DOHH2 (cell line): ENCODE measurements at regions not wholly inside any gene's neighbourhood (a gene's known extent, or its start where the extent isn't known, plus 50 kb on each side); places are given as distances from the start of the nearest gene placed in this dataset.

Source experiments
- H3F3A ChIP-seq: fragments of 200-600 bp; sonication (generic), shearing (Covaris generic); 2 replicates; pipeline ENCODE4 v1.6.0; 2016; ENCODE audit warnings: antibody characterized with exemption, mild to moderate bottlenecking; ENCODE audit not compliant: control insufficient read depth, insufficient read depth
- H3K27ac ChIP-seq: fragments of 200-600 bp; sonication (generic); 2 replicates; pipeline ENCODE4 v1.5.1; 2014; ENCODE audit warnings: low read depth, mild to moderate bottlenecking, low read length, moderate library complexity
- H3K27me3 ChIP-seq: fragments of 200-600 bp; sonication (generic); 2 replicates; pipeline ENCODE4 v1.6.1; 2014; ENCODE audit warnings: mild to moderate bottlenecking, low read length, mixed read lengths; ENCODE audit not compliant: control insufficient read depth
- H3K36me3 ChIP-seq: fragments of 200-600 bp; sonication (generic); 2 replicates; pipeline ENCODE4 v1.6.1; 2014; ENCODE audit warnings: mild to moderate bottlenecking, low read length, moderate library complexity, mixed read lengths; ENCODE audit not compliant: control insufficient read depth
- H3K4me1 ChIP-seq: fragments of 200-600 bp; sonication (generic); 2 replicates; pipeline ENCODE4 v1.6.1; 2014; ENCODE audit warnings: mild to moderate bottlenecking, low read length, mixed read lengths; ENCODE audit not compliant: control insufficient read depth
- H3K4me2 ChIP-seq: fragments of 200-600 bp; sonication (generic); 2 replicates; pipeline ENCODE4 v1.6.0; 2014; ENCODE audit warnings: mild to moderate bottlenecking, low read length, moderate library complexity
- H3K4me3 ChIP-seq: fragments of 200-600 bp; sonication (generic); 2 replicates; pipeline ENCODE4 v1.5.1; 2014; ENCODE audit warnings: mild to moderate bottlenecking, low read length, mixed read lengths
- H3K79me2 ChIP-seq: fragments of 200-600 bp; sonication (generic); 2 replicates; pipeline ENCODE4 v1.6.1; 2014; ENCODE audit warnings: mild to moderate bottlenecking, low read length, mixed read lengths; ENCODE audit not compliant: control insufficient read depth
- H3K9me2 ChIP-seq: fragments of 200-600 bp; sonication (generic); replicated peaks from 2 replicates; pipeline ENCODE4 v1.6.1; 2014; ENCODE audit warnings: mild to moderate bottlenecking, low read length, mixed read lengths; ENCODE audit not compliant: control insufficient read depth
- H3K9me3 ChIP-seq: fragments of 200-600 bp; sonication (generic); 2 replicates; pipeline ENCODE4 v1.6.1; 2014; ENCODE audit warnings: antibody characterized with exemption, low read length, mixed read lengths; ENCODE audit not compliant: control insufficient read depth, insufficient read depth
- H4K20me1 ChIP-seq: fragments of 200-600 bp; sonication (generic); 2 replicates; pipeline ENCODE4 v1.6.0; 2014; ENCODE audit warnings: low read depth, mild to moderate bottlenecking, antibody characterized with exemption, low read length, moderate library complexity; ENCODE audit not compliant: control insufficient read depth, insufficient read depth
- EZH2phosphoT487 ChIP-seq: fragments of 200-600 bp; sonication (generic); IDR thresholded peaks from 2 replicates; pipeline ENCODE4 v1.6.1; 2017; ENCODE audit warnings: borderline replicate concordance, mild to moderate bottlenecking, antibody characterized with exemption, low read length, moderate library complexity, mixed read lengths
- TF ChIP-seq, protein P1 (sequence below): fragments of 200-600 bp; sonication (generic); IDR thresholded peaks from one replicate; pipeline ENCODE4 v1.5.1; 2014; ENCODE audit warnings: antibody characterized with exemption, mild to moderate bottlenecking, low read depth, low read length; ENCODE audit not compliant: poor library complexity, severe bottlenecking

DNA sequence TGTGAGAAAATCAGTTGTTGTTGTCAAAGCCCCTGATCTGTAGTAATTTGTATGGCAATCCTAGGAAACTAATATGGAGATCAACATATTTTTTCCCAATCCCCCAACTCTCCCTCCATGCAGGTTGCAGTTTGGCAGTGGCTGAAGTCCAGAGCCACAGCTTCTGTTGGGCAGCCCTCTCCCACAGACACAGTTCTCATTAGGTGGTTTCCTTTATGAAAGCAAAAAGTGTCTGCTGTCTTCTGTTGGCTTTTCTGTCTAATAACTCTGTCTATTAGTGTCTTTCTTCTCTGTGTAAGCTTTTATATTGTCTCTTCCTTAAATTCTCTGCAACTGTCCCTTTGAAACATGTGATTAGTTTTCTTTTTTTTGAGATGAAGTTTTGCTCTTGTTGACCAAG is 914.3 kb upstream of the NCAM2 start:
- Histone ChIP-seq H3K27me3 (no peaks in the 10 kb centered on the region), H3F3A (no peaks in the 10 kb centered on the region), H3K4me2 (no peak overlapping the region), H3K36me3 (no peaks in the 10 kb centered on the region), H3K4me3 (no peak overlapping the region), H3K4me1 (no peaks in the 10 kb centered on the region), H3K9me3 (no peaks in the 10 kb centered on the region), H4K20me1 (no peaks in the 10 kb centered on the region), H3K9me2 (no peaks in the 10 kb centered on the region), H3K79me2 (no peaks in the 10 kb centered on the region), H3K27ac (no peak overlapping the region)
- TF ChIP-seq, protein P1, sequence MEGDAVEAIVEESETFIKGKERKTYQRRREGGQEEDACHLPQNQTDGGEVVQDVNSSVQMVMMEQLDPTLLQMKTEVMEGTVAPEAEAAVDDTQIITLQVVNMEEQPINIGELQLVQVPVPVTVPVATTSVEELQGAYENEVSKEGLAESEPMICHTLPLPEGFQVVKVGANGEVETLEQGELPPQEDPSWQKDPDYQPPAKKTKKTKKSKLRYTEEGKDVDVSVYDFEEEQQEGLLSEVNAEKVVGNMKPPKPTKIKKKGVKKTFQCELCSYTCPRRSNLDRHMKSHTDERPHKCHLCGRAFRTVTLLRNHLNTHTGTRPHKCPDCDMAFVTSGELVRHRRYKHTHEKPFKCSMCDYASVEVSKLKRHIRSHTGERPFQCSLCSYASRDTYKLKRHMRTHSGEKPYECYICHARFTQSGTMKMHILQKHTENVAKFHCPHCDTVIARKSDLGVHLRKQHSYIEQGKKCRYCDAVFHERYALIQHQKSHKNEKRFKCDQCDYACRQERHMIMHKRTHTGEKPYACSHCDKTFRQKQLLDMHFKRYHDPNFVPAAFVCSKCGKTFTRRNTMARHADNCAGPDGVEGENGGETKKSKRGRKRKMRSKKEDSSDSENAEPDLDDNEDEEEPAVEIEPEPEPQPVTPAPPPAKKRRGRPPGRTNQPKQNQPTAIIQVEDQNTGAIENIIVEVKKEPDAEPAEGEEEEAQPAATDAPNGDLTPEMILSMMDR: no peak
- no peak for TF ChIP-seq EZH2phosphoT487

DNA sequence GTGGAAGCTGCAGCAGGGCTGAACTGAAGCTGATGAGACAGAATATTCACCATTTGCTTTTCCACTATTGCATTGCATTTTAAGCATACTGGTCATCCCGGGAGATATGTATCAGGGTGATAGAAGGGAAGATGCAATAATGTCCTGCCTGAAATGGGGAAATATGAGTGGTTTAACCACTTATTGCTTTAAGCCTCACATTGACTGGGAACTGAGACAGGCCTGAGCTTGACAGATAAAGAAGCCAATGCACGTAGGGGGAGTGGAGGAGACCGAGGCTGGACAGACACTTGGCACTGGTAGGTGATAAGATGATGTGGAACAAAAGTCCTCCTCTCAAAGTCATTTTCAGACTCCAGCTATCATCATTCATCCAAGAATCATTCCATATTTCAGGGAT is 911.7 kb upstream of the NCAM2 start:
- H3K4me2 ChIP-seq: no peak overlapping the region
- no peaks in the 10 kb centered on the region for H3K27me3 ChIP-seq
- H4K20me1 ChIP-seq: no peaks in the 10 kb centered on the region
- H3F3A ChIP-seq: no peaks in the 10 kb centered on the region
- no peaks in the 10 kb centered on the region for H3K79me2 ChIP-seq
- no peaks in the 10 kb centered on the region for H3K36me3 ChIP-seq
- no peak for TF ChIP-seq EZH2phosphoT487
- TF ChIP-seq, protein P1: no peak
- H3K4me1 ChIP-seq: no peaks in the 10 kb centered on the region
- no peak overlapping the region for H3K4me3 ChIP-seq
- no peak overlapping the region for H3K27ac ChIP-seq
- no peaks in the 10 kb centered on the region for H3K9me3 ChIP-seq
- H3K9me2 ChIP-seq: no peaks in the 10 kb centered on the region

DNA sequence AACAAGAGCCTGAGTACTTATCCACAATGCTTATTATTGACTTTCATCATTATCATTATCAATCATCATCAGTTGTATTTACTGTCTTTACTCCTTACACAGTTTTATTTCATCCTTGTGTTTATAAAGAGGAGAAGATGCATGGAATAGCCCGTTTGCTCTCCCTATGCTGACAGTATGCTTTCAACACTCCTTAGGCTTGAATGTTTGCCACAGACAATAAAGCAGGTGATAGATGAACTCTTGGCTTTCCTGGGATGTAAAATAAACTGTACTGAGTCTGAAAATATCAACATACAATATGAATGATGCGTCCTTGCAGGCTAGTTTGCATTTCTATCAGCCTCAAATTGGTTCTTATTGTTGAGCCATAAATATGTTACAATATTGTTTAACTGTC is 891.8 kb upstream of the NCAM2 start:
- Histone ChIP-seq H3K9me2 (no peaks in the 10 kb centered on the region), H3F3A (no peaks in the 10 kb centered on the region), H3K4me2 (no peak overlapping the region), H3K4me3 (no peak overlapping the region), H3K4me1 (no peaks in the 10 kb centered on the region), H3K36me3 (no peaks in the 10 kb centered on the region), H4K20me1 (no peaks in the 10 kb centered on the region), H3K9me3 (peaks cover 3% of the 10 kb centered on the region; the same call in 1 of the 2 replicates), H3K79me2 (no peaks in the 10 kb centered on the region), H3K27ac (no peak overlapping the region), H3K27me3 (no peaks in the 10 kb centered on the region)
- no peak for TF ChIP-seq EZH2phosphoT487
- TF ChIP-seq, protein P1: no peak

DNA sequence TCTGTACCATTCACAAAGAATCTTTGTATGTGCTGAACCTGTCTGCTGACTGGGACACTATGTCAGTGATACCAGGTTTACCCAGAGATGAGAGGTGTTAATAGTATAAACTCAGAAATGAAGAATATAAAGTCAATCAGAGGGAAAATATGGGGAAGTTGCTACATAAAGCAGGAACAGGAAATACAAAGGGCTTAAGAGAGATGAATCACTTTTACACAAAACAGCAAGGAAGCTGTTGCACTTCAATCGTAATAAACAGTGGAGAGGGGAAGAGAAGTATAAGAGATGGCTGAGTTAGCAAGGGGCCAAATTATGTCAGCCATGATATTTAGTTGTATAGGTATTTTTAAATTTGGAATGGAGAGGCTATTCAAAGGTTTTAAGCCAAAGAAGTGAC is 890.2 kb upstream of the NCAM2 start:
- Histone ChIP-seq H3K79me2 (no peaks in the 10 kb centered on the region), H3K9me2 (no peaks in the 10 kb centered on the region), H3K27ac (no peak overlapping the region), H3K4me3 (no peak overlapping the region), H3K9me3 (no peaks in the 10 kb centered on the region; the same call in 1 of the 2 replicates), H3K4me2 (no peak overlapping the region), H3F3A (no peaks in the 10 kb centered on the region), H3K4me1 (no peaks in the 10 kb centered on the region), H3K27me3 (no peaks in the 10 kb centered on the region), H3K36me3 (no peaks in the 10 kb centered on the region), H4K20me1 (no peaks in the 10 kb centered on the region)
- TF ChIP-seq, protein P1: no peak
- TF ChIP-seq EZH2phosphoT487: no peak
